BJ (cell line): ENCODE measurements at regions not wholly inside any gene's neighbourhood (a gene's known extent, or its start where the extent isn't known, plus 50 kb on each side); places are given as distances from the start of the nearest gene placed in this dataset.

Experiments
- CTCF ChIA-PET: fragments of 350-600 bp; formaldehyde crosslinking; extraction: SDS; loops from one replicate; lab custom pipeline; 2021; ENCODE audit warnings: antibody characterized with exemption, inconsistent platforms; lab: Yijun Ruan, JAX
- POLR2A ChIA-PET: fragments of 300-600 bp; sonication (Branson Sonifier 250); formaldehyde crosslinking; extraction: SDS; loops from one replicate; lab custom pipeline; 2021; ENCODE audit warnings: antibody characterized with exemption; lab: Charles Lee
- DNase-seq: peaks from one replicate; pipeline ENCODE4 v3.0.0-alpha.2; 2011; ENCODE audit warnings: low read depth
- H3K27me3 ChIP-seq: 2 replicates; pipeline ENCODE4 v1.6.0; 2011; ENCODE audit warnings: low read length; ENCODE audit not compliant: control insufficient read depth, insufficient read depth
- H3K36me3 ChIP-seq: 2 replicates; pipeline ENCODE4 v1.5.1; 2011; ENCODE audit warnings: low read length; ENCODE audit not compliant: control insufficient read depth, insufficient read depth
- H3K4me3 ChIP-seq: 2 replicates; pipeline ENCODE4 v1.5.1; 2011; ENCODE audit warnings: low read depth, mild to moderate bottlenecking, control low read depth, low read length
- CTCF ChIP-seq: IDR thresholded peaks from 2 replicates; pipeline ENCODE4 v1.5.1; 2011; ENCODE audit warnings: low read depth, mild to moderate bottlenecking, control low read depth, inconsistent platforms, low read length, moderate library complexity; ENCODE audit not compliant: insufficient read depth

DNA sequence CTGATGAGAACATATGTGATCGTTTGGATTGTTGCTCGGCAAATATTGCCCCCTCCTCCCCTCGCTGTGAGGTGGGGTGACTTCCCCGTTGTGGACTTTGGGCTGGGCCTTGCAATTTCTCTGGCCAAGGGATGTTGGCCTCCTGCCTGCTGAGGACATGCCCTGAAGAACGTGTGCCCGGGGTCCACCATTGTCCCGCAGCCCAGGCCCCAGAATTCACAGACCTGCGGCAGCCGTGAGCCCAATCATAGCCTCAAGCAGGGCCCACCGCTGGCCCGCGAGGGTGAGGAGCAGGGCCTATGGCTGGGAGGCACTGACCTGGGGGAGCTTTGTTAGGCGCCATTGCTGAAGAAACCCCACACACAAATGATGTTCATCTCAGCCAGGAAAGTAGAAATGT is 58.3 kb upstream of the ACTRT2 start:
- Histone ChIP-seq H3K36me3 (no peaks in the 10 kb centered on the region; the same call in 1 of the 2 replicates), H3K27me3 (no peaks in the 10 kb centered on the region), H3K4me3 (no peak overlapping the region)
- POLR2A ChIA-PET: no interaction called here
- CTCF ChIA-PET: no interaction called here
- DNase-seq: no peak
- no peak for TF ChIP-seq CTCF

DNA sequence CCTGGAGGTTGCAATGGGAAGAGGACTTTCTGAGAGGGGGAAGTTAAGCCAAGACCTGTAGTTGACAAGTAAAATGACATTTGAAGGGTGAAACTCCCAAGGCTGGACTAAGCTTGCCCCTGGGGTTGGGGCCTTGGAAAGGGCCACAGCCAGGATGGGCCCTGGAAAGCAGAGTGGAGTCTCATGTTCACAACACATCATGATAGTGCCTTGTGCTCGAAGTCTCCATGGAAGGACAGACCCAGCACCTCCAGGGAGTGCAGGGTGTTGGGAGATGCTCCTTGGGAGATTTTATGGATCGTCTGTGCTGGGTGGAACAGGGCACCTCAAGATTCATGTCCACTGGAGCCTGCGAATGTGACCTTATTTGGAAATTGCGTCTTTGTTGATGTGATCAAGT is 55.6 kb upstream of the ACTRT2 start:
- no peak overlapping the region for H3K4me3 ChIP-seq
- H3K27me3 ChIP-seq: no peaks in the 10 kb centered on the region
- no peak for DNase-seq
- no peaks in the 10 kb centered on the region for H3K36me3 ChIP-seq
- ChIA-PET CTCF (no interaction called here), POLR2A (no interaction called here)
- no peak for TF ChIP-seq CTCF

DNA sequence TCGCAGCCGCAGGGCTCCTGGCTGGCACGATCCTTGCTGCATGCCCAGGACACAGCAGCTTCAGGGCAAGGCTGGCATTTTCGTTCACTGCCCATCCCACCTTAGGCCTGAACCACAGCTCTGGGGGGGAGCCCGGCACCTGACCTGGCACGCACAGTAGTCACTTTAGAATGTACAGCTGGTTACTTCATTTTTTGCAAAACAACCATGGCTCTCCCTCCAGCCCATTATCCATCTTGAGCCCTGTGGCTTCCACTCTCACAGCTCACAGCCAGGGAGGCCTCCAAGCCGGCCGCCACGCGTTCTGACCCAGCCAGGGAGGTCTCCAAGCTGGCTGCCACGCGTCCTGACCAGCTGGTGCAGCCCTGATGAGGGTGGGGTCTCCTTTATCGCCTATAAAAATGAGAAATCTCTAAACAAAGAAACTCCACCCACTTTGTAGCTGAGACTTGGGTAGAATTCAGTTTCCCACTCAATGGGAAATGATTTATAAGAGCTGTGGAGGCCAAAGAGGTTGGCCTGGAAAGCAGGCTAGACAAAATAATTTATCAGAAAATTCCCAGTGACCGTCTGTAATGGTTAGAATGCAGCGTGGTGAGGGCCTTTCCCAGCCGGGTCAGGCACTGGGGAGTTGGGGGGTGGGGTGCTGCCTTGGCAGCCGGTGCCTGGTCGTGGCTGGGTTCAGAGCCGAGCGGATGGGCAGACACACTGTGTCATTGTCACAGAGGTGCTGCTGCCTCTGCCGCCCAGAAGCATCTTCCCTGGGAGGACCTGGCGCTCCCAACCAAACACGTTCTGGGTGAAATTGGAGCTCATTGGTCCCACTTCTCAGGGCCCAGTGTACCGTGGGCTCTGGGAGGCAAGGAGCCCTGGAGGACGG is 54.6 kb upstream of the ACTRT2 start:
- Histone ChIP-seq H3K27me3 (no peaks in the 10 kb centered on the region), H3K4me3 (no peak overlapping the region), H3K36me3 (no peaks in the 10 kb centered on the region)
- CTCF ChIA-PET: no interaction called here
- POLR2A ChIA-PET: no interaction called here
- no peak for DNase-seq
- TF ChIP-seq CTCF: no peak

GRCh38 chr1:2967329-2967725 is 53.9 kb upstream of the ACTRT2 start:
- H3K36me3 ChIP-seq: no peaks in the 10 kb centered on the region
- POLR2A ChIA-PET: no interaction called here

DNA sequence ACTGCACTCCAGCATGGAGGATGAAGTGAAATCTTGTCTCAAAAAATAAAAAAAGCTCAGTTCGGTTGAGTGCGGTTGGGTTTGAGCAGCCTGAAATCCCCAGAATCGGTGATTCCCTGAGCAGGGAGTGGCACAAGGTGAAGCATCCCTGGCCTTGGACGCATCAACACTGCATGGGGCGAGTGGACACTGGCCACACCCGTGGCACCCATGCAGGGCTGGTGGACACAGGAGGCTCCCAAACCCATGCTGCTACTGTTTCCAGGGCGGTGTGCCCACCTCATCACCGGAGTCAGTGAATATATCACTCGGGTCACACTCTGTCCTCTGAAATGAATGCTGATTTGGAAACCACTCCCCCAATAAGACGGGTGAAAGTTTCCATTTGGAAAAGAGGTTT is 53.4 kb upstream of the ACTRT2 start:
- Histone ChIP-seq H3K36me3 (no peaks in the 10 kb centered on the region), H3K4me3 (no peak overlapping the region), H3K27me3 (no peaks in the 10 kb centered on the region)
- CTCF ChIA-PET: no interaction called here
- no peak for TF ChIP-seq CTCF
- DNase-seq: no peak
- POLR2A ChIA-PET: no interaction called here

More at GRCh38 chr1:2967329-2967725, 53.9 kb upstream of the ACTRT2 start:
- TF ChIP-seq CTCF: no peak
- CTCF ChIA-PET: no interaction called here
- Histone ChIP-seq H3K4me3 (no peak overlapping the region), H3K27me3 (no peaks in the 10 kb centered on the region)
- DNase-seq: no peak
